GM12891 (cell line): ENCODE measurements at regions not wholly inside any gene's neighbourhood (a gene's known extent, or its start where the extent isn't known, plus 50 kb on each side); places are given as distances from the start of the nearest gene placed in this dataset.

Experiments used
- POLR2A ChIP-seq: IDR thresholded peaks from 2 replicates; pipeline ENCODE4 v1.6.1; 2011; ENCODE audit warnings: low read depth, low read length, control low read depth
- TAF1 ChIP-seq: IDR thresholded peaks from 2 replicates; pipeline ENCODE4 v1.6.1; 2011; ENCODE audit warnings: low read depth, low read length, control low read depth

- no peak for TF ChIP-seq TAF1
- TF ChIP-seq POLR2A: no peak
Measured at GRCh38 chr2:216286616-216287231, 85.6 kb downstream of the MARCHF4 start.
